LNCAP (cell line): ENCODE measurements at regions not wholly inside any gene's neighbourhood (a gene's known extent, or its start where the extent isn't known, plus 50 kb on each side); places are given as distances from the start of the nearest gene placed in this dataset.

Experiments
- CTCF ChIP-seq: fragments of 450-650 bp; IDR thresholded peaks from 2 replicates; pipeline ENCODE4 v1.5.1; 2017; ENCODE audit warnings: mild to moderate bottlenecking

GRCh38 chr11:64428693-64429092 is 69.7 kb downstream of the RPS6KA4 start:
- TF ChIP-seq CTCF = no peak

- no peak for TF ChIP-seq CTCF
Observed at GRCh38 chr11:64429970-64430369, 71.0 kb downstream of the RPS6KA4 start.

DNA sequence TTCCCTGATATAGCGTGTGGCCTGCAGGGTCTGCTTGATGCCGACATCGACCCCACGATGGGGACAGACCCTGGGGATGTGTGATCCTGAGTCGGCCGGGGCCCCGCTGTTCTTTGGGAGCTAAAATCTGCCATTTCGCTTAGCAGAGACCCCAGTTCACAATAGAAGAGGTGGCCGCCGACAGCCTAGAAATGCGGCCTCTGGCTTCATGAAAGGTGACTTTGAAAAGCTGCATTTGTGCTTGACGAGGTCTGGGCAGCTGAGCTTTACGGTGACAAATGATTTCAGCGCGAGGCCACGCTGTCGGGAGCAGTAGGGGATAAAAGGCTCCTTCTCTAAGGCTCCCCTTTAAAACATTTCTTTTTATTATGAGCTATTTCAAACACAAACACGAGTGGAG is 71.7 kb downstream of the RPS6KA4 start:
- TF ChIP-seq CTCF = no peak

DNA sequence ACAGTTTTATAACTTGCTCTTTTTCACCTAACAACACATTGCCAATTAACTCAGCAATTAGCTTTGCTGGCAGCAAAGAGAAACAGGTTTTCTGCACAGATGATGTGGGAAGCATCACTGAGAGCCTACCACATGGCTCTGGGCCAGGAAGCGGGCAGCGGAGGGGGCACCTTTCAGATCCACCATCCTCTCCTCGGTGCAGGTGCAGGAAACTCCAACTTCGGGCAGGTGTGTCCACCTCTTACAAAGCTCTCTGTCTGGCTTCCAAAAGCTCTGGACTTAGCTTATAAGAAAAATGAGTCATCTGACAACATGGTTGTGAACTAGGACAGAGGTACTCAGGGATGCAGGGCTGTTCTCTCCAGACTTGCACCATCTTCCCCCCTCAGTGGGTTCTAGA is 77.0 kb downstream of the RPS6KA4 start:
- TF ChIP-seq CTCF = no peak

DNA sequence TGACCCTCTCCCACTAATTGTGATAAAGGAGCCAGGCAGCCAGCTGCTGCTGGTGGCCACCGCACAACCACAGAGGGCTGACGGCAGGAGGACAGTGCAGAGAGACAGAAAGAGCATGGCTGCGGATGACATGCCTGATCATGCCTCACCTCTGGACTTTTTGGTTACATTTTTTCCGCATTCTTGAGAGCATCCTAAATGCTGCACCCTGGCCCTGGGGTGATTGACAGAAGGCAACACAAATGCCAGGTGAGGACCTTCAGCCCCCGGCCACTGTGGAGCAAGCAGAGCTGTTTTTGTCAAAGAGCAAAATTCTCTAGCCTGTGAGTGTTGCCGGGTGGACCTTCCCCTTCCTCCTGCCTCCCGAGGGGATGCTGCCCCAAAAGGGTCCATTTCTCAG is 78.5 kb downstream of the RPS6KA4 start:
- no peak for TF ChIP-seq CTCF

GRCh38 chr11:64438986-64439771 is 80.2 kb downstream of the RPS6KA4 start:
- no peak for TF ChIP-seq CTCF

DNA sequence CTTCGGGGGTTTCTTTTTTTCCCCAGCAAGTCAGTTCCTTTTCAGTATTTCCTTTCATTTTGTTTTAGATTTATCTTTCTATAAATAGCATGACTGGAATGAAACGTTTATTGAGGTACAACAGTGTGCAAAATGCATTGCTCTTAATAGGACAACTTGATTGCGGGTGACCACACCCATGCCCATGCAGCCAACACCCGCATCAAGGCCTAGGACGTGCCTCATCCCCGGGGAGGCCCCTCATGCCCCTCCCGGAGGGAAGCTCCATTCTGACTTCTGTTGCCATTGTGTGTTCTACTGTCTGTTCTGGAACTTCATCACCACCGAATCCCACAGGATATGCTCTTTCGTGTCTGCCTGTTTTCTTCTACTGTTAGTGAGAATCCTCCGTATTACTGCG is 82.2 kb downstream of the RPS6KA4 start:
- TF ChIP-seq CTCF = no peak

- no peak for TF ChIP-seq CTCF
Observed at GRCh38 chr11:64443001-64443400, 84.0 kb downstream of the RPS6KA4 start.
